ENCODE measurements at regions not wholly inside any gene's neighbourhood (a gene's known extent, or its start where the extent isn't known, plus 50 kb on each side); places are given as distances from the start of the nearest gene placed in this dataset.

- no peak for DNase-seq
- Histone ChIP-seq H3K4me1 (no peaks in the 10 kb centered on the region), H3K4me3 (no peak overlapping the region), H3K9me3 (no peaks in the 10 kb centered on the region), H3K27ac (no peak overlapping the region), H3K27me3 (no peaks in the 10 kb centered on the region), H3K36me3 (no peaks in the 10 kb centered on the region)
- TF ChIP-seq, protein P1, sequence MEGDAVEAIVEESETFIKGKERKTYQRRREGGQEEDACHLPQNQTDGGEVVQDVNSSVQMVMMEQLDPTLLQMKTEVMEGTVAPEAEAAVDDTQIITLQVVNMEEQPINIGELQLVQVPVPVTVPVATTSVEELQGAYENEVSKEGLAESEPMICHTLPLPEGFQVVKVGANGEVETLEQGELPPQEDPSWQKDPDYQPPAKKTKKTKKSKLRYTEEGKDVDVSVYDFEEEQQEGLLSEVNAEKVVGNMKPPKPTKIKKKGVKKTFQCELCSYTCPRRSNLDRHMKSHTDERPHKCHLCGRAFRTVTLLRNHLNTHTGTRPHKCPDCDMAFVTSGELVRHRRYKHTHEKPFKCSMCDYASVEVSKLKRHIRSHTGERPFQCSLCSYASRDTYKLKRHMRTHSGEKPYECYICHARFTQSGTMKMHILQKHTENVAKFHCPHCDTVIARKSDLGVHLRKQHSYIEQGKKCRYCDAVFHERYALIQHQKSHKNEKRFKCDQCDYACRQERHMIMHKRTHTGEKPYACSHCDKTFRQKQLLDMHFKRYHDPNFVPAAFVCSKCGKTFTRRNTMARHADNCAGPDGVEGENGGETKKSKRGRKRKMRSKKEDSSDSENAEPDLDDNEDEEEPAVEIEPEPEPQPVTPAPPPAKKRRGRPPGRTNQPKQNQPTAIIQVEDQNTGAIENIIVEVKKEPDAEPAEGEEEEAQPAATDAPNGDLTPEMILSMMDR (IDR thresholded peaks at IDR 0.05) = no peak
- TF ChIP-seq POLR2A (IDR thresholded peaks at IDR 0.05) = no peak
- intact Hi-C loops (cut with DNase I; ENCODE audit: low total_unique reads) = no loop called here
Observed at GRCh38 chr20:22423190-22423832, 161.1 kb downstream of the FOXA2 start.

DNA sequence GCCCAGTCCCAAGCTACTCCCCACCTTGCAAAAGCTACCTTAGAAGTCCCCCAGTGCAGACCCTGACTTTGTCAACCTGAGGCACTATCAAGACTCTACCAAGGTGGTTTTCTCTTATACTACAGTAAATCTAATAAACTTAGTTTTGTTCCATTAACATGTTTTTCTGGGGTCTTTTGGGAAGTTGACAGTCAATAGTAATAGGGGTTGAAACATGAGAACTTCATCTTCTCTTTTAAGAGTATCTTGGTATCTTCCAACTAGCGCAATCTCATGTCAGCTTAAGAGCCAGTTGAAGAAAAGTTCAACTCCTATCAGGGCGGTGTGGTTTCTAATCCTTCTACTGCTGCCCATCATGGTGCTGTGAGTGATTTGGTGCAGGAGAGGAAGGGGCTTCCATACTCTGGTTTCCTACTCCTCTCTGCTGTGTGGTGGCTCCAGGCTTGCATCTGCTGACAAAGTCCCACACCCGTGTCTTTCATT, 164.2 kb downstream of the FOXA2 start:
- Histone ChIP-seq H3K4me3 (no peak overlapping the region), H3K4me1 (no peaks in the 10 kb centered on the region), H3K36me3 (no peaks in the 10 kb centered on the region), H3K9me3 (no peaks in the 10 kb centered on the region), H3K27me3 (no peaks in the 10 kb centered on the region), H3K27ac (no peak overlapping the region)
- intact Hi-C loops (cut with DNase I; ENCODE audit: low total_unique reads) = no loop called here
- no peak for TF ChIP-seq POLR2A (IDR thresholded peaks at IDR 0.05)
- TF ChIP-seq, protein P1 (IDR thresholded peaks at IDR 0.05) = no peak
- DNase-seq = no peak

- Histone ChIP-seq H3K9me3 (no peaks in the 10 kb centered on the region), H3K27ac (no peak overlapping the region), H3K27me3 (no peaks in the 10 kb centered on the region), H3K36me3 (no peaks in the 10 kb centered on the region), H3K4me3 (no peak overlapping the region), H3K4me1 (no peaks in the 10 kb centered on the region)
- intact Hi-C loops (cut with DNase I; ENCODE audit: low total_unique reads) = no loop called here
- no peak for DNase-seq
- TF ChIP-seq, protein P1 (IDR thresholded peaks at IDR 0.05) = no peak
- no peak for TF ChIP-seq POLR2A (IDR thresholded peaks at IDR 0.05)
Observed at GRCh38 chr20:22418738-22419137, 165.6 kb downstream of the FOXA2 start.

DNA sequence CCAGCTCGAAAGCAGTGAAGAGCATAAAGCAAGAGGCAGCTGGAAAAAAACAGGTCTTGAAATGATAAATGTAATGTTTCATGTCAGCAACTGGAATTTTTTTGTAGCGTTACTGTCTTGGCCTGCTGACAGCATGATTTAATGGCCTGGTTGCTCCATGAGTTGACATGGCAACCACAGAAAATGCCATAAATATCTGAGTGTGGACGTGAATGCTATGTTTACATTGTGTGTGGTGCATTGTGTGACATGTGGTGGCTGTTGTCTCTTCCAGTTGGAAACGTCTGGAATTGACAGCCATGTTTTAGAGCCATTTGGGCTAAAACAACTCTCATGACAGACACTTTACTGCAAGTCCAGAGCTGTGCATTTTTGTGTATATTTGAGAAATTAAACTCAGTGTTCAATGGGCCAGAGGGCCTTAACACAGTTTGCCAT, 170.0 kb downstream of the FOXA2 start:
- H3K27ac ChIP-seq = no peak overlapping the region
- no peak for DNase-seq
- no peaks in the 10 kb centered on the region for H3K4me1 ChIP-seq
- TF ChIP-seq, protein P1 (IDR thresholded peaks at IDR 0.05) = no peak
- no peak for TF ChIP-seq POLR2A (IDR thresholded peaks at IDR 0.05)
- H3K4me3 ChIP-seq = no peak overlapping the region
- H3K9me3 ChIP-seq = no peaks in the 10 kb centered on the region
- intact Hi-C loops (cut with DNase I; ENCODE audit: low total_unique reads) = no loop called here
- H3K36me3 ChIP-seq = no peaks in the 10 kb centered on the region
- H3K27me3 ChIP-seq = no peaks in the 10 kb centered on the region

DNA sequence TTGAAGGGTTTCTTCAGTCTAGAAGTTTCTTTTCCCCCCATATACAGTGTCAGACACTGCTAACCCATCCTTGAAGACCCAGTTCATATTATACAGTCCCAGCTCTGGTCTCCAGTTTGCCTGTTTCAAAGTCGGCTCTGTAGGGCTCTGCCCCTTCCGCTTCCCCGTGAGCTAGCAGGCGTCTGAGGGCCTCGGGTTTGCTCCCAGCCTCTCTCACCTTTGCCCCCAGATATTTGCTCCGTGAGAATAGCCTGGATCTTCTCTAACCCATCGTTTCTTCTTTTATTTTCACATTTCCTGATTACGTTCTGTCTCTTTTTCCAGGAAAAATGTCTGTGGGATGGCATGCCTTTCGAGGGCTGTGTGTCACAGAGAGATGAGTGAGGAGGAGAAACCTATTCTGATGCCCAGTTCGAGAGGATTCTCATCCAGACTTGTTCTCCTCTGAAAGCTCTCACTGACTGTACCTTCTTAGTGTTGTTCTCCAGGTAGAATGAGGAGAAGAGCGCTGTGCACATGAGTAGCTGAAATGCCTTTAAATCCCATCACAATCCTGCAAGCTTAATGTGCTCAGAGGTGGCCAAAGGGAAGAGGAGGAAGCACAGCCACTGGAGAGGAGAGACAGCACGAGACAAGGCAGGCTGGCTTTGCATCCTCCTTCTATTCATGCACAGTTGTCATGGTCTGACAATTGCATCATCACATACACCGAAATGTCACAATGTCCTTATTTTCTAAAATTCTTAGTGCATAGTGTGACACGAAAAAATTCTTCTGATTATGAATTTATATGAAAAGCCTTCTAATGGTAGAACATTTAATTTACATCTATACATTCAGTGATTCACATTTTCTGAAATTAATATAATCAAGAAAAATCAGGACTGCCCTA, 171.1 kb downstream of the FOXA2 start:
- intact Hi-C loops (cut with DNase I; ENCODE audit: low total_unique reads) = no loop called here
- no peaks in the 10 kb centered on the region for H3K27me3 ChIP-seq
- H3K27ac ChIP-seq = no peak overlapping the region
- DNase-seq = no peak
- no peaks in the 10 kb centered on the region for H3K4me1 ChIP-seq
- no peaks in the 10 kb centered on the region for H3K36me3 ChIP-seq
- H3K4me3 ChIP-seq = no peak overlapping the region
- TF ChIP-seq, protein P1 (IDR thresholded peaks at IDR 0.05) = no peak
- no peak for TF ChIP-seq POLR2A (IDR thresholded peaks at IDR 0.05)
- H3K9me3 ChIP-seq = no peaks in the 10 kb centered on the region
